ENCODE measurements at regions not wholly inside any gene's neighbourhood (a gene's known extent, or its start where the extent isn't known, plus 50 kb on each side); places are given as distances from the start of the nearest gene placed in this dataset.

DNA sequence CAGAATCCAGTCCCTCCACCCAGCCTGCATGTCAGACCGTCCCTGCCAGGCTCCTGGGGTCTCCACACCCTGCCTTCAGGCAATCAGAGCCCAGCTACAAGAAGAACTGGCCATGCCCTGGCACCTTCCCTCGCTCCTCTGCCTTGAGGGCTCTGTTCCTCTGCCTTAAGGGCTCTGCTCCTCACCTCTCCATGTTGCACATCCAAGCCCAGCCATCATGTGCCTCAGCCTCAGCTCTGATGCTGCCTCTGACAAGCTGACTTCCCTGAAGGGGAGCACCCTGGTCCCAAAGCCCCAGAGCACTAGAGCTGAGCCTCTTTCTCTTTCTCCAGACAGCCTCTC lies 50.3 kb upstream of the ANTXRL start (continued):
- TF ChIP-seq, protein P1, sequence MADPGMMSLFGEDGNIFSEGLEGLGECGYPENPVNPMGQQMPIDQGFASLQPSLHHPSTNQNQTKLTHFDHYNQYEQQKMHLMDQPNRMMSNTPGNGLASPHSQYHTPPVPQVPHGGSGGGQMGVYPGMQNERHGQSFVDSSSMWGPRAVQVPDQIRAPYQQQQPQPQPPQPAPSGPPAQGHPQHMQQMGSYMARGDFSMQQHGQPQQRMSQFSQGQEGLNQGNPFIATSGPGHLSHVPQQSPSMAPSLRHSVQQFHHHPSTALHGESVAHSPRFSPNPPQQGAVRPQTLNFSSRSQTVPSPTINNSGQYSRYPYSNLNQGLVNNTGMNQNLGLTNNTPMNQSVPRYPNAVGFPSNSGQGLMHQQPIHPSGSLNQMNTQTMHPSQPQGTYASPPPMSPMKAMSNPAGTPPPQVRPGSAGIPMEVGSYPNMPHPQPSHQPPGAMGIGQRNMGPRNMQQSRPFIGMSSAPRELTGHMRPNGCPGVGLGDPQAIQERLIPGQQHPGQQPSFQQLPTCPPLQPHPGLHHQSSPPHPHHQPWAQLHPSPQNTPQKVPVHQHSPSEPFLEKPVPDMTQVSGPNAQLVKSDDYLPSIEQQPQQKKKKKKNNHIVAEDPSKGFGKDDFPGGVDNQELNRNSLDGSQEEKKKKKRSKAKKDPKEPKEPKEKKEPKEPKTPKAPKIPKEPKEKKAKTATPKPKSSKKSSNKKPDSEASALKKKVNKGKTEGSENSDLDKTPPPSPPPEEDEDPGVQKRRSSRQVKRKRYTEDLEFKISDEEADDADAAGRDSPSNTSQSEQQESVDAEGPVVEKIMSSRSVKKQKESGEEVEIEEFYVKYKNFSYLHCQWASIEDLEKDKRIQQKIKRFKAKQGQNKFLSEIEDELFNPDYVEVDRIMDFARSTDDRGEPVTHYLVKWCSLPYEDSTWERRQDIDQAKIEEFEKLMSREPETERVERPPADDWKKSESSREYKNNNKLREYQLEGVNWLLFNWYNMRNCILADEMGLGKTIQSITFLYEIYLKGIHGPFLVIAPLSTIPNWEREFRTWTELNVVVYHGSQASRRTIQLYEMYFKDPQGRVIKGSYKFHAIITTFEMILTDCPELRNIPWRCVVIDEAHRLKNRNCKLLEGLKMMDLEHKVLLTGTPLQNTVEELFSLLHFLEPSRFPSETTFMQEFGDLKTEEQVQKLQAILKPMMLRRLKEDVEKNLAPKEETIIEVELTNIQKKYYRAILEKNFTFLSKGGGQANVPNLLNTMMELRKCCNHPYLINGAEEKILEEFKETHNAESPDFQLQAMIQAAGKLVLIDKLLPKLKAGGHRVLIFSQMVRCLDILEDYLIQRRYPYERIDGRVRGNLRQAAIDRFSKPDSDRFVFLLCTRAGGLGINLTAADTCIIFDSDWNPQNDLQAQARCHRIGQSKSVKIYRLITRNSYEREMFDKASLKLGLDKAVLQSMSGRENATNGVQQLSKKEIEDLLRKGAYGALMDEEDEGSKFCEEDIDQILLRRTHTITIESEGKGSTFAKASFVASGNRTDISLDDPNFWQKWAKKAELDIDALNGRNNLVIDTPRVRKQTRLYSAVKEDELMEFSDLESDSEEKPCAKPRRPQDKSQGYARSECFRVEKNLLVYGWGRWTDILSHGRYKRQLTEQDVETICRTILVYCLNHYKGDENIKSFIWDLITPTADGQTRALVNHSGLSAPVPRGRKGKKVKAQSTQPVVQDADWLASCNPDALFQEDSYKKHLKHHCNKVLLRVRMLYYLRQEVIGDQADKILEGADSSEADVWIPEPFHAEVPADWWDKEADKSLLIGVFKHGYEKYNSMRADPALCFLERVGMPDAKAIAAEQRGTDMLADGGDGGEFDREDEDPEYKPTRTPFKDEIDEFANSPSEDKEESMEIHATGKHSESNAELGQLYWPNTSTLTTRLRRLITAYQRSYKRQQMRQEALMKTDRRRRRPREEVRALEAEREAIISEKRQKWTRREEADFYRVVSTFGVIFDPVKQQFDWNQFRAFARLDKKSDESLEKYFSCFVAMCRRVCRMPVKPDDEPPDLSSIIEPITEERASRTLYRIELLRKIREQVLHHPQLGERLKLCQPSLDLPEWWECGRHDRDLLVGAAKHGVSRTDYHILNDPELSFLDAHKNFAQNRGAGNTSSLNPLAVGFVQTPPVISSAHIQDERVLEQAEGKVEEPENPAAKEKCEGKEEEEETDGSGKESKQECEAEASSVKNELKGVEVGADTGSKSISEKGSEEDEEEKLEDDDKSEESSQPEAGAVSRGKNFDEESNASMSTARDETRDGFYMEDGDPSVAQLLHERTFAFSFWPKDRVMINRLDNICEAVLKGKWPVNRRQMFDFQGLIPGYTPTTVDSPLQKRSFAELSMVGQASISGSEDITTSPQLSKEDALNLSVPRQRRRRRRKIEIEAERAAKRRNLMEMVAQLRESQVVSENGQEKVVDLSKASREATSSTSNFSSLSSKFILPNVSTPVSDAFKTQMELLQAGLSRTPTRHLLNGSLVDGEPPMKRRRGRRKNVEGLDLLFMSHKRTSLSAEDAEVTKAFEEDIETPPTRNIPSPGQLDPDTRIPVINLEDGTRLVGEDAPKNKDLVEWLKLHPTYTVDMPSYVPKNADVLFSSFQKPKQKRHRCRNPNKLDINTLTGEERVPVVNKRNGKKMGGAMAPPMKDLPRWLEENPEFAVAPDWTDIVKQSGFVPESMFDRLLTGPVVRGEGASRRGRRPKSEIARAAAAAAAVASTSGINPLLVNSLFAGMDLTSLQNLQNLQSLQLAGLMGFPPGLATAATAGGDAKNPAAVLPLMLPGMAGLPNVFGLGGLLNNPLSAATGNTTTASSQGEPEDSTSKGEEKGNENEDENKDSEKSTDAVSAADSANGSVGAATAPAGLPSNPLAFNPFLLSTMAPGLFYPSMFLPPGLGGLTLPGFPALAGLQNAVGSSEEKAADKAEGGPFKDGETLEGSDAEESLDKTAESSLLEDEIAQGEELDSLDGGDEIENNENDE (IDR thresholded peaks at IDR 0.05; ENCODE audit: insufficient replicate concordance, low read length), result no peak
- TF ChIP-seq KDM5A (IDR thresholded peaks at IDR 0.05; ENCODE audit: low read length) (no peak), CTCF (IDR thresholded peaks at IDR 0.05; ENCODE audit: control extremely low read depth in 1 of 3, insufficient read depth in 1 of 3, low read depth in 1 of 3, low read length in 3 of 3) (no peak), EP300 (IDR thresholded peaks at IDR 0.05; ENCODE audit: borderline replicate concordance in 1 of 2, low read depth in 2 of 2, low read length in 2 of 2) (no peak), BACH1 (IDR thresholded peaks at IDR 0.05; ENCODE audit: low read length) (no peak), MAFK (IDR thresholded peaks at IDR 0.05; ENCODE audit: low read depth, low read length) (no peak), SUZ12 (IDR thresholded peaks at IDR 0.05; ENCODE audit: low read length) (no peak)
- TF ChIP-seq, protein P2, sequence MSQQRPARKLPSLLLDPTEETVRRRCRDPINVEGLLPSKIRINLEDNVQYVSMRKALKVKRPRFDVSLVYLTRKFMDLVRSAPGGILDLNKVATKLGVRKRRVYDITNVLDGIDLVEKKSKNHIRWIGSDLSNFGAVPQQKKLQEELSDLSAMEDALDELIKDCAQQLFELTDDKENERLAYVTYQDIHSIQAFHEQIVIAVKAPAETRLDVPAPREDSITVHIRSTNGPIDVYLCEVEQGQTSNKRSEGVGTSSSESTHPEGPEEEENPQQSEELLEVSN (IDR thresholded peaks at IDR 0.05), result no peak
